Activated CD4-positive, CD25-positive, alpha-beta regulatory T cell treated with anti-CD3 and anti-CD28 coated beads, Interleukin-2, amount 50 U/mL, for 24 hours (primary cell): ENCODE measurements at regions not wholly inside any gene's neighbourhood (a gene's known extent, or its start where the extent isn't known, plus 50 kb on each side); places are given as distances from the start of the nearest gene placed in this dataset.

Experiments
- ATAC-seq, 2 donors: fragments of 150-1000 bp; cut with Tn5 transposase; one replicate each; pipeline ENCODE4 v1.10.0; 2021; ENCODE audit warnings: mild to moderate bottlenecking in 1 of 2, moderate library complexity in 1 of 2

GRCh38 chr19:30083125-30083681 is 141.2 kb downstream of the URI1 start:
- ATAC-seq, result no peak

- ATAC-seq, result no peak
These were observed 141.7 kb downstream of the URI1 start for GRCh38 chr19:30083701-30084156.

- ATAC-seq, result no peak
These were observed 142.4 kb downstream of the URI1 start for GRCh38 chr19:30084390-30084819.

GRCh38 chr19:30085394-30085793 is 143.4 kb downstream of the URI1 start:
- ATAC-seq, result no peak

GRCh38 chr19:30086220-30086619 is 144.2 kb downstream of the URI1 start:
- ATAC-seq, result no peak

- ATAC-seq, result no peak
These were observed 144.9 kb downstream of the URI1 start for GRCh38 chr19:30086916-30087315.

GRCh38 chr19:30087381-30088138 is 145.5 kb downstream of the URI1 start:
- no peak for ATAC-seq

GRCh38 chr19:30088567-30088966 is 146.5 kb downstream of the URI1 start:
- ATAC-seq, result no peak

- no peak for ATAC-seq
These were observed 147.1 kb downstream of the URI1 start for GRCh38 chr19:30089086-30089665.

GRCh38 chr19:30090476-30090875 is 148.4 kb downstream of the URI1 start:
- ATAC-seq, result no peak

GRCh38 chr19:30090963-30091362 is 148.9 kb downstream of the URI1 start:
- ATAC-seq, result no peak

- no peak for ATAC-seq
These were observed 149.4 kb downstream of the URI1 start for GRCh38 chr19:30091456-30091855.

- no peak for ATAC-seq
These were observed 149.8 kb downstream of the URI1 start for GRCh38 chr19:30091856-30092255.

GRCh38 chr19:30092721-30093569 is 150.9 kb downstream of the URI1 start:
- ATAC-seq, result no peak

GRCh38 chr19:30093966-30094755 is 152.1 kb downstream of the URI1 start:
- ATAC-seq, result no peak

GRCh38 chr19:30094756-30095140 is 152.7 kb downstream of the URI1 start:
- ATAC-seq, result no peak

GRCh38 chr19:30095171-30095570 is 153.1 kb downstream of the URI1 start:
- no peak for ATAC-seq

GRCh38 chr19:30096596-30097370 is 154.7 kb downstream of the URI1 start:
- ATAC-seq, result no peak

- ATAC-seq, result no peak
These were observed 155.8 kb downstream of the URI1 start for GRCh38 chr19:30097746-30098280.

- no peak for ATAC-seq
These were observed 160.2 kb downstream of the URI1 start for GRCh38 chr19:30102239-30102638.

- no peak for ATAC-seq
These were observed 160.6 kb downstream of the URI1 start for GRCh38 chr19:30102666-30103065.
